ENCODE measurements at regions not wholly inside any gene's neighbourhood (a gene's known extent, or its start where the extent isn't known, plus 50 kb on each side); places are given as distances from the start of the nearest gene placed in this dataset.

DNA sequence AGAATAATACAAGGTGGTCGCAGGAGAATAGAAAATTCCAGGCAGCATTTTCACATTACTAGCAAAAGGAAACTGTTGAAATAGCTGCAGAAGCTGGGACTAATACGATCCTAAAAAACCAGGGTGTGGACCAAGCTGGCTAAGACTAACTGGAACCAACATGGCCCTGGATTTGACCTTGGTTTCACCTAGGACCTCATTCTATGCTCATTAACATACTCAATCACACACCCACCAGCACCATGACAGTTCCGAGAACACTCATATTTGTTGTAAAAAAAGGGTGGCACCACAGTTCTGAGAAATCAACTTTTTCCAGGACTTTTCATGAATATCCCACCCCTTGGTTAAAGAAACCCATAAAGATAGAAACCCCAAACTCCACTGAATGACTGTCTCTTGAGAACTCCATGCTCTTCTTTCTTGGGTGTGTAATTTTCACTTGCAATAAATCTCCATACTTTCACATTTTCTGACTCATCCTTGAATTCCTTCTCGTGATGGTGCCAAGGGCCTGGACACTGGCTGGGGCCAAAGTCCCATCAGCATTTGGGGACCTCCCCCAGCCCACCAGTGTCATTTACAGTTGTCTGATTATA, 164.3 kb upstream of the CHST9 start:
- no peaks in the 10 kb centered on the region for H3K27me3 ChIP-seq (ENCODE audit: insufficient read depth, low read length)
- H3K4ac ChIP-seq (ENCODE audit: low read depth, low read length), result no peak overlapping the region
- H2BK120ac ChIP-seq (ENCODE audit: low read depth, low read length, poor library complexity, severe bottlenecking), result no peak overlapping the region
- H3K9ac ChIP-seq (ENCODE audit: extremely low read depth, insufficient read length, low read length), result no peak overlapping the region
- H3K18ac ChIP-seq (ENCODE audit: insufficient read length, low read depth, low read length), result no peak overlapping the region
- H2AFZ ChIP-seq (ENCODE audit: low read length), result no peak overlapping the region
- WGBS (ENCODE audit: extremely low coverage, insufficient read length, low lambda C conversion rate), result no CpG with 5 or more reads among the region's 4 CpGs
- no peak overlapping the region for H4K91ac ChIP-seq (ENCODE audit: insufficient read length, low read depth, low read length)
- H3K27ac ChIP-seq (ENCODE audit: insufficient read length, low read depth, low read length), result no peak overlapping the region
- Mint-ChIP-seq H3K4me1 (no peaks in the 10 kb centered on the region), H3K36me3 (ENCODE audit: insufficient read depth in 1 of 3, low read depth in 3 of 3) (no peaks in the 10 kb centered on the region), H3K27ac (no peak overlapping the region), H3K27me3 (ENCODE audit: low read depth) (no peaks in the 10 kb centered on the region; the same call in 1 of the 2 replicates), H3K4me3 (no peak overlapping the region), H3K9me3 (no peaks in the 10 kb centered on the region)
- H3K79me1 ChIP-seq (ENCODE audit: insufficient read depth, low read depth, low read length, poor library complexity, severe bottlenecking), result no peaks in the 10 kb centered on the region
- H4K5ac ChIP-seq (ENCODE audit: insufficient read length, low read depth, low read length), result no peak overlapping the region
- H3K79me2 ChIP-seq (ENCODE audit: insufficient read depth, low read length), result no peaks in the 10 kb centered on the region
- no peak overlapping the region for H3K23ac ChIP-seq (ENCODE audit: insufficient read length, low read depth, low read length)
- no peak overlapping the region for H3K14ac ChIP-seq (ENCODE audit: insufficient read depth, low read length)
- DNase-seq, result no peak
- H3K4me2 ChIP-seq (ENCODE audit: insufficient read depth, insufficient read length, low read length), result no peak overlapping the region
- H4K8ac ChIP-seq (replicated peaks; ENCODE audit: insufficient read length, low read depth, low read length), result no peak overlapping the region
- no peaks in the 10 kb centered on the region for H3K9me3 ChIP-seq (ENCODE audit: control insufficient read depth, low read depth, low read length)
- H2BK5ac ChIP-seq (ENCODE audit: insufficient read length, low read length), result no peak overlapping the region
- H3K56ac ChIP-seq (ENCODE audit: insufficient read length, low read depth, low read length), result no peak overlapping the region
- H3K23me2 ChIP-seq (ENCODE audit: insufficient read length, low read depth, low read length, poor library complexity, severe bottlenecking), result no peaks in the 10 kb centered on the region
- H4K20me1 ChIP-seq (ENCODE audit: control insufficient read depth, insufficient read depth, insufficient read length), result no peaks in the 10 kb centered on the region
- H3K4me1 ChIP-seq (ENCODE audit: insufficient read depth, low read length), result no peaks in the 10 kb centered on the region
- H2BK20ac ChIP-seq (ENCODE audit: low read depth, low read length, poor library complexity, severe bottlenecking), result no peak overlapping the region
- TF ChIP-seq, protein P1, sequence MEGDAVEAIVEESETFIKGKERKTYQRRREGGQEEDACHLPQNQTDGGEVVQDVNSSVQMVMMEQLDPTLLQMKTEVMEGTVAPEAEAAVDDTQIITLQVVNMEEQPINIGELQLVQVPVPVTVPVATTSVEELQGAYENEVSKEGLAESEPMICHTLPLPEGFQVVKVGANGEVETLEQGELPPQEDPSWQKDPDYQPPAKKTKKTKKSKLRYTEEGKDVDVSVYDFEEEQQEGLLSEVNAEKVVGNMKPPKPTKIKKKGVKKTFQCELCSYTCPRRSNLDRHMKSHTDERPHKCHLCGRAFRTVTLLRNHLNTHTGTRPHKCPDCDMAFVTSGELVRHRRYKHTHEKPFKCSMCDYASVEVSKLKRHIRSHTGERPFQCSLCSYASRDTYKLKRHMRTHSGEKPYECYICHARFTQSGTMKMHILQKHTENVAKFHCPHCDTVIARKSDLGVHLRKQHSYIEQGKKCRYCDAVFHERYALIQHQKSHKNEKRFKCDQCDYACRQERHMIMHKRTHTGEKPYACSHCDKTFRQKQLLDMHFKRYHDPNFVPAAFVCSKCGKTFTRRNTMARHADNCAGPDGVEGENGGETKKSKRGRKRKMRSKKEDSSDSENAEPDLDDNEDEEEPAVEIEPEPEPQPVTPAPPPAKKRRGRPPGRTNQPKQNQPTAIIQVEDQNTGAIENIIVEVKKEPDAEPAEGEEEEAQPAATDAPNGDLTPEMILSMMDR (conservative IDR thresholded peaks at IDR 0.05), result no peak
- H2BK15ac ChIP-seq (ENCODE audit: low read depth, low read length), result no peak overlapping the region
- H2BK12ac ChIP-seq (ENCODE audit: insufficient read length, low read depth, low read length), result no peak overlapping the region
- no peak overlapping the region for H2AK5ac ChIP-seq (ENCODE audit: insufficient read length, low read length)
- H3T11ph ChIP-seq (ENCODE audit: low read length), result no peak overlapping the region
